ENCODE measurements at regions not wholly inside any gene's neighbourhood (a gene's known extent, or its start where the extent isn't known, plus 50 kb on each side); places are given as distances from the start of the nearest gene placed in this dataset.

DNA sequence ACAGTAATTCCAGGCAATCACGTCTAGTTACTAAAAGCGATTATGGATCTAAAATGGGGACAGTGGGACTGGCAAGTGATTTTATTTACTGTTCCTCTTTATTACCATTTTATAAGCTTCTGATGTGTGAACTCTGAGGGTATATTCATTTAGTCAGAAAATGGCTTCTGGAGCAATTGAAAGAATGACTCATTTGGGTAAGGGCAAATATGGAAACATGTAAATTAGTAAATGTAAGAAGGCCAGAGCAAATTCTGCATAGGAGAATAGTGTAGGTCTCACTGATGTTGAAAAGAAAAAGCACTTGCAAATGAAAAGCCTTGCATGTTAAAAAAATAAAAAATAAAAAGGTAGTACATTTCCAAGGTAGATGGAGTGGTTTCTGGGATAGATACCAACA lies 262.2 kb downstream of the KLF5 start (continued):
- TF ChIP-seq, protein P1, sequence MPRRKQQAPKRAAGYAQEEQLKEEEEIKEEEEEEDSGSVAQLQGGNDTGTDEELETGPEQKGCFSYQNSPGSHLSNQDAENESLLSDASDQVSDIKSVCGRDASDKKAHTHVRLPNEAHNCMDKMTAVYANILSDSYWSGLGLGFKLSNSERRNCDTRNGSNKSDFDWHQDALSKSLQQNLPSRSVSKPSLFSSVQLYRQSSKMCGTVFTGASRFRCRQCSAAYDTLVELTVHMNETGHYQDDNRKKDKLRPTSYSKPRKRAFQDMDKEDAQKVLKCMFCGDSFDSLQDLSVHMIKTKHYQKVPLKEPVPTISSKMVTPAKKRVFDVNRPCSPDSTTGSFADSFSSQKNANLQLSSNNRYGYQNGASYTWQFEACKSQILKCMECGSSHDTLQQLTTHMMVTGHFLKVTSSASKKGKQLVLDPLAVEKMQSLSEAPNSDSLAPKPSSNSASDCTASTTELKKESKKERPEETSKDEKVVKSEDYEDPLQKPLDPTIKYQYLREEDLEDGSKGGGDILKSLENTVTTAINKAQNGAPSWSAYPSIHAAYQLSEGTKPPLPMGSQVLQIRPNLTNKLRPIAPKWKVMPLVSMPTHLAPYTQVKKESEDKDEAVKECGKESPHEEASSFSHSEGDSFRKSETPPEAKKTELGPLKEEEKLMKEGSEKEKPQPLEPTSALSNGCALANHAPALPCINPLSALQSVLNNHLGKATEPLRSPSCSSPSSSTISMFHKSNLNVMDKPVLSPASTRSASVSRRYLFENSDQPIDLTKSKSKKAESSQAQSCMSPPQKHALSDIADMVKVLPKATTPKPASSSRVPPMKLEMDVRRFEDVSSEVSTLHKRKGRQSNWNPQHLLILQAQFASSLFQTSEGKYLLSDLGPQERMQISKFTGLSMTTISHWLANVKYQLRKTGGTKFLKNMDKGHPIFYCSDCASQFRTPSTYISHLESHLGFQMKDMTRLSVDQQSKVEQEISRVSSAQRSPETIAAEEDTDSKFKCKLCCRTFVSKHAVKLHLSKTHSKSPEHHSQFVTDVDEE (CRISPR knock-in tag; IDR thresholded peaks at IDR 0.05): no peak
- no peak for TF ChIP-seq ESRRG (CRISPR knock-in tag; IDR thresholded peaks at IDR 0.05)
- no peak for TF ChIP-seq ZNF8 (CRISPR knock-in tag; IDR thresholded peaks at IDR 0.05)
- TF ChIP-seq, protein P2, sequence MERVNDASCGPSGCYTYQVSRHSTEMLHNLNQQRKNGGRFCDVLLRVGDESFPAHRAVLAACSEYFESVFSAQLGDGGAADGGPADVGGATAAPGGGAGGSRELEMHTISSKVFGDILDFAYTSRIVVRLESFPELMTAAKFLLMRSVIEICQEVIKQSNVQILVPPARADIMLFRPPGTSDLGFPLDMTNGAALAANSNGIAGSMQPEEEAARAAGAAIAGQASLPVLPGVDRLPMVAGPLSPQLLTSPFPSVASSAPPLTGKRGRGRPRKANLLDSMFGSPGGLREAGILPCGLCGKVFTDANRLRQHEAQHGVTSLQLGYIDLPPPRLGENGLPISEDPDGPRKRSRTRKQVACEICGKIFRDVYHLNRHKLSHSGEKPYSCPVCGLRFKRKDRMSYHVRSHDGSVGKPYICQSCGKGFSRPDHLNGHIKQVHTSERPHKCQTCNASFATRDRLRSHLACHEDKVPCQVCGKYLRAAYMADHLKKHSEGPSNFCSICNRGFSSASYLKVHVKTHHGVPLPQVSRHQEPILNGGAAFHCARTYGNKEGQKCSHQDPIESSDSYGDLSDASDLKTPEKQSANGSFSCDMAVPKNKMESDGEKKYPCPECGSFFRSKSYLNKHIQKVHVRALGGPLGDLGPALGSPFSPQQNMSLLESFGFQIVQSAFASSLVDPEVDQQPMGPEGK (CRISPR knock-in tag; IDR thresholded peaks at IDR 0.05; ENCODE audit: borderline replicate concordance): no peak

DNA sequence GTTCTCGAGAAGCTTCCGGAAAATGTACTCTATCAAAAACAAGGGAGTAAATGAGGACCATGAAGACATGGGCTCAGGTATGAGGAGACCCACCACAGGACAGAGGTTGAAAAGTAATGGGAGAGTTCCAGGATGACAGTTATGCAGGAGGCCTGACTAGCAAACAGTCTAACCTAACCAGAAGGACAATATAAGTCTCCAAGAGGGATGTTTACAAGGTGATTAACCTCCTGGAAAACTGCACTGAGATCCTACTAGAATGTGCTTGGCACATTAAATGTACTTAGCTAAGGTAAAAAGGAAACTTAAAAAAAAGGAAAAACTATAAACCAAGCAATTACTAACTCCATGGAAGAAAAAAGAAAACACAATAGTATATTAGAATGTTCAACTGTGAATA lies 258.3 kb downstream of the KLF5 start:
- no peak for ATAC-seq
- TF ChIP-seq PPARA (CRISPR knock-in tag; IDR thresholded peaks at IDR 0.05; ENCODE audit: borderline replicate concordance) (no peak), SNAI2 (CRISPR knock-in tag; IDR thresholded peaks at IDR 0.05) (no peak), BACH2 (CRISPR knock-in tag; IDR thresholded peaks at IDR 0.05; ENCODE audit: borderline replicate concordance) (no peak), CSDC2 (CRISPR knock-in tag; IDR thresholded peaks at IDR 0.05) (no peak), TOX (CRISPR knock-in tag; IDR thresholded peaks at IDR 0.05; ENCODE audit: borderline replicate concordance) (no peak), OSR1 (CRISPR knock-in tag; IDR thresholded peaks at IDR 0.05) (no peak), ZC3H10 (CRISPR knock-in tag; IDR thresholded peaks at IDR 0.05) (no peak), TCF4 (CRISPR knock-in tag; IDR thresholded peaks at IDR 0.05; ENCODE audit: borderline replicate concordance) (no peak), ZNF70 (CRISPR knock-in tag; IDR thresholded peaks at IDR 0.05) (no peak), ISL1 (CRISPR knock-in tag; IDR thresholded peaks at IDR 0.05) (no peak), ARNTL (CRISPR knock-in tag; IDR thresholded peaks at IDR 0.05; ENCODE audit: borderline replicate concordance, low read depth) (no peak), ZFP3 (CRISPR knock-in tag; IDR thresholded peaks at IDR 0.05) (no peak), GLIS3 (CRISPR knock-in tag; IDR thresholded peaks at IDR 0.05) (no peak)
- TF ChIP-seq, protein P3, sequence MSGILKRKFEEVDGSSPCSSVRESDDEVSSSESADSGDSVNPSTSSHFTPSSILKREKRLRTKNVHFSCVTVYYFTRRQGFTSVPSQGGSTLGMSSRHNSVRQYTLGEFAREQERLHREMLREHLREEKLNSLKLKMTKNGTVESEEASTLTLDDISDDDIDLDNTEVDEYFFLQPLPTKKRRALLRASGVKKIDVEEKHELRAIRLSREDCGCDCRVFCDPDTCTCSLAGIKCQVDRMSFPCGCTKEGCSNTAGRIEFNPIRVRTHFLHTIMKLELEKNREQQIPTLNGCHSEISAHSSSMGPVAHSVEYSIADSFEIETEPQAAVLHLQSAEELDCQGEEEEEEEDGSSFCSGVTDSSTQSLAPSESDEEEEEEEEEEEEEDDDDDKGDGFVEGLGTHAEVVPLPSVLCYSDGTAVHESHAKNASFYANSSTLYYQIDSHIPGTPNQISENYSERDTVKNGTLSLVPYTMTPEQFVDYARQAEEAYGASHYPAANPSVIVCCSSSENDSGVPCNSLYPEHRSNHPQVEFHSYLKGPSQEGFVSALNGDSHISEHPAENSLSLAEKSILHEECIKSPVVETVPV (CRISPR knock-in tag; IDR thresholded peaks at IDR 0.05): no peak
- TF ChIP-seq, protein P1 (CRISPR knock-in tag; IDR thresholded peaks at IDR 0.05): no peak
- TF ChIP-seq, protein P2 (CRISPR knock-in tag; IDR thresholded peaks at IDR 0.05; ENCODE audit: borderline replicate concordance): no peak
- TF ChIP-seq, protein P4, sequence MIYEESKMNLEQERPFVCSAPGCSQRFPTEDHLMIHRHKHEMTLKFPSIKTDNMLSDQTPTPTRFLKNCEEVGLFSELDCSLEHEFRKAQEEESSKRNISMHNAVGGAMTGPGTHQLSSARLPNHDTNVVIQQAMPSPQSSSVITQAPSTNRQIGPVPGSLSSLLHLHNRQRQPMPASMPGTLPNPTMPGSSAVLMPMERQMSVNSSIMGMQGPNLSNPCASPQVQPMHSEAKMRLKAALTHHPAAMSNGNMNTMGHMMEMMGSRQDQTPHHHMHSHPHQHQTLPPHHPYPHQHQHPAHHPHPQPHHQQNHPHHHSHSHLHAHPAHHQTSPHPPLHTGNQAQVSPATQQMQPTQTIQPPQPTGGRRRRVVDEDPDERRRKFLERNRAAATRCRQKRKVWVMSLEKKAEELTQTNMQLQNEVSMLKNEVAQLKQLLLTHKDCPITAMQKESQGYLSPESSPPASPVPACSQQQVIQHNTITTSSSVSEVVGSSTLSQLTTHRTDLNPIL (CRISPR knock-in tag; IDR thresholded peaks at IDR 0.05; ENCODE audit: low read depth): no peak
